Neural crest cell (in vitro differentiated cells): ENCODE measurements at regions not wholly inside any gene's neighbourhood (a gene's known extent, or its start where the extent isn't known, plus 50 kb on each side); places are given as distances from the start of the nearest gene placed in this dataset.

ENCODE experiments used
- DNase-seq: peaks from one replicate; pipeline ENCODE4 v3.0.0; 2021; ENCODE audit warnings: low read depth, mixed read lengths, low spot score
- H3K27ac Mint-ChIP-seq: one replicate; pipeline ENCODE4 v1.8.0; 2021; ENCODE audit warnings: mild to moderate bottlenecking, mixed read lengths; ENCODE audit not compliant: unreplicated experiment
- H3K27me3 Mint-ChIP-seq: 2 replicates; pipeline ENCODE4 v1.8.0; 2021; ENCODE audit warnings: low read depth, mild to moderate bottlenecking, mixed read lengths
- H3K36me3 Mint-ChIP-seq: 2 replicates; pipeline ENCODE4 v1.8.0; 2021; ENCODE audit warnings: low read depth, mild to moderate bottlenecking, mixed read lengths
- H3K4me1 Mint-ChIP-seq: 2 replicates; pipeline ENCODE4 v1.8.0; 2021; ENCODE audit warnings: mixed read lengths
- H3K4me3 Mint-ChIP-seq: one replicate; pipeline ENCODE4 v1.8.0; 2021; ENCODE audit warnings: mild to moderate bottlenecking, mixed read lengths
- H3K9me3 Mint-ChIP-seq: 2 replicates; pipeline ENCODE4 v1.8.0; 2021; ENCODE audit warnings: mixed read lengths
- CTCF ChIP-seq: fragments of 200-600 bp; sonication (generic); conservative IDR thresholded peaks from 2 replicates; pipeline ENCODE4 v1.5.0; 2021; ENCODE audit warnings: antibody characterized with exemption, mild to moderate bottlenecking

GRCh38 chr9:104339692-104340091 is 164.4 kb upstream of the OR13F1 start:
- H3K36me3 Mint-ChIP-seq, result no peaks in the 10 kb centered on the region
- DNase-seq, result no peak
- H3K27ac Mint-ChIP-seq, result no peak overlapping the region
- no peak for TF ChIP-seq CTCF
- H3K4me3 Mint-ChIP-seq, result no peak overlapping the region
- no peaks in the 10 kb centered on the region for H3K4me1 Mint-ChIP-seq
- peaks cover 5% of the 10 kb centered on the region for H3K9me3 Mint-ChIP-seq
- no peaks in the 10 kb centered on the region for H3K27me3 Mint-ChIP-seq

- Mint-ChIP-seq H3K36me3 (no peaks in the 10 kb centered on the region), H3K27ac (no peak overlapping the region), H3K4me3 (no peak overlapping the region), H3K27me3 (peaks cover under 1% of the 10 kb centered on the region), H3K9me3 (no peaks in the 10 kb centered on the region), H3K4me1 (no peaks in the 10 kb centered on the region)
- no peak for DNase-seq
- no peak for TF ChIP-seq CTCF
Measured at GRCh38 chr9:104342552-104342951, 161.5 kb upstream of the OR13F1 start.

- Mint-ChIP-seq H3K36me3 (no peaks in the 10 kb centered on the region), H3K4me1 (no peaks in the 10 kb centered on the region), H3K27ac (no peak overlapping the region), H3K4me3 (no peak overlapping the region), H3K27me3 (peaks cover 2% of the 10 kb centered on the region), H3K9me3 (no peaks in the 10 kb centered on the region)
- TF ChIP-seq CTCF, result no peak
- DNase-seq, result no peak
Measured at GRCh38 chr9:104345061-104345460, 159.0 kb upstream of the OR13F1 start.

- H3K27ac Mint-ChIP-seq, result no peak overlapping the region
Measured at GRCh38 chr9:104350541-104350940, 153.5 kb upstream of the OR13F1 start.

GRCh38 chr9:104351726-104352125 is 152.3 kb upstream of the OR13F1 start:
- no peak for DNase-seq
- no peaks in the 10 kb centered on the region for H3K4me1 Mint-ChIP-seq
- no peak overlapping the region for H3K4me3 Mint-ChIP-seq

More at GRCh38 chr9:104350541-104350940, 153.5 kb upstream of the OR13F1 start:
- no peak for DNase-seq
- Mint-ChIP-seq H3K36me3 (no peaks in the 10 kb centered on the region), H3K27me3 (peaks cover 2% of the 10 kb centered on the region), H3K9me3 (no peaks in the 10 kb centered on the region), H3K4me1 (no peaks in the 10 kb centered on the region), H3K4me3 (no peak overlapping the region)
- no peak for TF ChIP-seq CTCF

More at GRCh38 chr9:104351726-104352125, 152.3 kb upstream of the OR13F1 start:
- Mint-ChIP-seq H3K9me3 (no peaks in the 10 kb centered on the region), H3K36me3 (no peaks in the 10 kb centered on the region), H3K27ac (no peak overlapping the region), H3K27me3 (peaks cover 2% of the 10 kb centered on the region)
- no peak for TF ChIP-seq CTCF
